ENCODE measurements at regions not wholly inside any gene's neighbourhood (a gene's known extent, or its start where the extent isn't known, plus 50 kb on each side); places are given as distances from the start of the nearest gene placed in this dataset.

DNA sequence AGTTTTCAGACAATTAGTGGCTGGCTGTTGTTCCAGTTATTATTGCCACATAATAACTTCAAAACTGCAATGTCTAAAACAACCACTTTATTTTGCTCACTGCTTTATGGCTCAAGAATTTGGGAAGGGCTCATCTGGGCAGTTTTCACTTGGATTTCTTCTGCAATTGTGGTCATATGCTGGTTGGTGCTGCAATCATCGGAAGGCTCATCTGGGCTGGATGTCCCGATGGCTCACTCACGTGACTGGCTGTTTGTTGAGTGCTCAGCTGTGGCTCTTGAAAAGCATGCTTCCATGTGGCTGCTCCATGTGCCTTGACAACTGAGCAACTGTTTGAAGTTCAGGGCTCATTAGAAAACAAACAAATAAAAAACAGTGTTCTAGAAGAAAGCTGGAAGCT is 1032.5 kb downstream of the DTWD2 start:
- TF ChIP-seq, protein P1, sequence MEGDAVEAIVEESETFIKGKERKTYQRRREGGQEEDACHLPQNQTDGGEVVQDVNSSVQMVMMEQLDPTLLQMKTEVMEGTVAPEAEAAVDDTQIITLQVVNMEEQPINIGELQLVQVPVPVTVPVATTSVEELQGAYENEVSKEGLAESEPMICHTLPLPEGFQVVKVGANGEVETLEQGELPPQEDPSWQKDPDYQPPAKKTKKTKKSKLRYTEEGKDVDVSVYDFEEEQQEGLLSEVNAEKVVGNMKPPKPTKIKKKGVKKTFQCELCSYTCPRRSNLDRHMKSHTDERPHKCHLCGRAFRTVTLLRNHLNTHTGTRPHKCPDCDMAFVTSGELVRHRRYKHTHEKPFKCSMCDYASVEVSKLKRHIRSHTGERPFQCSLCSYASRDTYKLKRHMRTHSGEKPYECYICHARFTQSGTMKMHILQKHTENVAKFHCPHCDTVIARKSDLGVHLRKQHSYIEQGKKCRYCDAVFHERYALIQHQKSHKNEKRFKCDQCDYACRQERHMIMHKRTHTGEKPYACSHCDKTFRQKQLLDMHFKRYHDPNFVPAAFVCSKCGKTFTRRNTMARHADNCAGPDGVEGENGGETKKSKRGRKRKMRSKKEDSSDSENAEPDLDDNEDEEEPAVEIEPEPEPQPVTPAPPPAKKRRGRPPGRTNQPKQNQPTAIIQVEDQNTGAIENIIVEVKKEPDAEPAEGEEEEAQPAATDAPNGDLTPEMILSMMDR (IDR thresholded peaks at IDR 0.05): no peak
- no peak for TF ChIP-seq POLR2A (IDR thresholded peaks at IDR 0.05)
- WGBS, 2 donors: 65 to 73% methylated on average over 3 of the region's 3 CpGs
- H3K27me3 ChIP-seq: no peaks in the 10 kb centered on the region
- H3K36me3 ChIP-seq: no peaks in the 10 kb centered on the region
- H3K9me3 ChIP-seq: no peaks in the 10 kb centered on the region
- intact Hi-C loops (cut with DNase I): no loop called here
- DNase-seq: no peak
- H3K27ac ChIP-seq: no peak overlapping the region
- H3K4me1 ChIP-seq: no peaks in the 10 kb centered on the region
- no peak overlapping the region for H3K4me3 ChIP-seq

DNA sequence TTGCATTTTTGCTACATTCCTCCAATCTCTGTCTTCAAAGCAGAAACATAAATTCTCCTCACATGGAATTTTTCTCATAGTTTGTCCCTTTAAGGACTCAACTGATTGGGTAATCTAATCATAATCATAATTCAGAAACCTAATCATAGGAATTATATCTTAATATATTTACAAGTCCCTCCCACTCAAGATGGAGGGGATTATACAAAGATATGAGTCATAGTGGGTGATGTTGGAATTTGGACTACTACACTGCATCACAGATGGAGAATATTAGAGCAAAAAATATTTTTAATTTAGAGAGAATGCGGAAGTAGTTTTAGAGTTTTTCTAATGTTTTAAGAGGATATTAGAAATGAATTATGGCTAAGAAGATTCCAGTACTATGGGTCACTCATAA is 1034.0 kb downstream of the DTWD2 start:
- intact Hi-C loops (cut with DNase I): no loop called here
- WGBS, 2 donors: 80 to 81% methylated on average over 1 of the region's 1 CpG
- H3K27ac ChIP-seq: no peak overlapping the region
- no peaks in the 10 kb centered on the region for H3K4me1 ChIP-seq
- TF ChIP-seq, protein P1 (IDR thresholded peaks at IDR 0.05): no peak
- no peak for TF ChIP-seq POLR2A (IDR thresholded peaks at IDR 0.05)
- H3K36me3 ChIP-seq: no peaks in the 10 kb centered on the region
- no peaks in the 10 kb centered on the region for H3K9me3 ChIP-seq
- DNase-seq: no peak
- H3K27me3 ChIP-seq: no peaks in the 10 kb centered on the region
- H3K4me3 ChIP-seq: no peak overlapping the region

DNA sequence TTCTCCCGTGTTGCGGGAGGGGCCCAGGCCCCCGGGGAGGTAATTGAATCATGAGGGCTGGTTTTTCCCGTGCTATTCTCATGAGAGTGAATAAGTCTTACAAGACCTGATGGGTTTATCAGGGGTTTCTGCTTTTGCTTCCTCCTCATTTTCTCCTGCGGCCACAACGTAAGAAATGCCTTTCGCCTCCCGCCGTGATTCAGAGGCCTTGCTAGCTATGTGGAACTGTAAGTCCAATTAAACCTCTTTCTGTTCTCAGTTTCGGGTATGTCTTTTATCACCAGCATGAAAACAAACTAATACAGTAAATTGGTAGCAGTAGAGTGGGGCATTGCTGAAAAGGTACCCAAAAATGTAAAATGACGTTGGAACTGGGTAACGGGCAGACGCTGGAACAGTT is 1035.1 kb downstream of the DTWD2 start:
- 89 to 90% methylated on average over 13 of the region's 13 CpGs for whole genome bisulfite sequencing, 2 donors
- Histone ChIP-seq H3K27me3 (no peaks in the 10 kb centered on the region), H3K4me1 (no peaks in the 10 kb centered on the region), H3K9me3 (no peaks in the 10 kb centered on the region), H3K36me3 (no peaks in the 10 kb centered on the region), H3K27ac (no peak overlapping the region), H3K4me3 (no peak overlapping the region)
- DNase-seq: no peak
- TF ChIP-seq, protein P1 (IDR thresholded peaks at IDR 0.05): no peak
- no peak for TF ChIP-seq POLR2A (IDR thresholded peaks at IDR 0.05)
- intact Hi-C loops (cut with DNase I): no loop called here

DNA sequence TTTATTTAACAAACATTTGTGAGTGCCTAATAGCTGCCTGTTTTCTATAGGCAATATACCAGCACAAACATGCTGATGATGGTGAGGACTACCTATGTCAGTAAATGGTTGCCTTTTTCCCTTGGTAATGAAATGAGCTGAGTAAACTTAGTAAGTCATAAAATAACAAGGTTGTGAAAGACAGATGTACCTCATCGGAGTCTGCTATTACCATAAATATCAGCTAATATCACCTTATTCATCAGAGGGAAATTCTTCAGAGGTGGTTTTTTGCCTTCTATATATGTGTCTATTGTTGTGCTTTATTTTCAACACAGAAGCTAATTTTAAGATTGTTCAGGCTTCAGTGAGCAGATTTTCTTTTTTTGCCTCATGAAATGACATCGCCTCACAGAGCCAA is 1040.5 kb downstream of the DTWD2 start:
- H3K27me3 ChIP-seq: no peaks in the 10 kb centered on the region
- WGBS, 2 donors: 82 to 91% methylated on average over 2 of the region's 2 CpGs
- no peaks in the 10 kb centered on the region for H3K4me1 ChIP-seq
- DNase-seq: no peak
- H3K36me3 ChIP-seq: no peaks in the 10 kb centered on the region
- H3K27ac ChIP-seq: no peak overlapping the region
- TF ChIP-seq, protein P1 (IDR thresholded peaks at IDR 0.05): no peak
- TF ChIP-seq POLR2A (IDR thresholded peaks at IDR 0.05): no peak
- intact Hi-C loops (cut with DNase I): no loop called here
- no peak overlapping the region for H3K4me3 ChIP-seq
- no peaks in the 10 kb centered on the region for H3K9me3 ChIP-seq

DNA sequence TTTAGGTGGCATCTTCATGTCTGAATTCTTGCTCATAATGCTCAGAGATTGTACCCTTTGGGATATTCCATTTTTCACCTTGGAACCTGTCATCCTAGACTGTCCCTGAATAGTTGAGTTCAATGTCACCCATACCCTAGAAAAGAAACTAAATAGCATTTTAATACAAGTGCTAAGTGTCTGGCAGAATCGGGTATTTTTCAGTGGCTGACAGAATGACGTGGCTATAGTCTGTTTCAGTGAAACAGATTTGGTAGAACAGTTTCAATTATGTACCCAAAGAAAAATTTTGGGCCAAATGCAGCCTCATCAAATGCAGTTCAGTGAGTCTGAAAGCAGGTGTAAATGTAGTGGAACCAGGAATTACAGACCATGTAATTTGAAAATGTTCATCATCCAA is 1041.2 kb downstream of the DTWD2 start:
- Histone ChIP-seq H3K27ac (no peak overlapping the region), H3K4me1 (no peaks in the 10 kb centered on the region), H3K9me3 (no peaks in the 10 kb centered on the region), H3K4me3 (no peak overlapping the region), H3K27me3 (no peaks in the 10 kb centered on the region), H3K36me3 (no peaks in the 10 kb centered on the region)
- DNase-seq: no peak
- intact Hi-C loops (cut with DNase I): no loop called here
- TF ChIP-seq, protein P1 (IDR thresholded peaks at IDR 0.05): no peak
- no peak for TF ChIP-seq POLR2A (IDR thresholded peaks at IDR 0.05)
- 69% methylated on average over 2 of the region's 2 CpGs for WGBS, 2 donors
